ENCODE measurements at regions not wholly inside any gene's neighbourhood (a gene's known extent, or its start where the extent isn't known, plus 50 kb on each side); places are given as distances from the start of the nearest gene placed in this dataset.

DNA sequence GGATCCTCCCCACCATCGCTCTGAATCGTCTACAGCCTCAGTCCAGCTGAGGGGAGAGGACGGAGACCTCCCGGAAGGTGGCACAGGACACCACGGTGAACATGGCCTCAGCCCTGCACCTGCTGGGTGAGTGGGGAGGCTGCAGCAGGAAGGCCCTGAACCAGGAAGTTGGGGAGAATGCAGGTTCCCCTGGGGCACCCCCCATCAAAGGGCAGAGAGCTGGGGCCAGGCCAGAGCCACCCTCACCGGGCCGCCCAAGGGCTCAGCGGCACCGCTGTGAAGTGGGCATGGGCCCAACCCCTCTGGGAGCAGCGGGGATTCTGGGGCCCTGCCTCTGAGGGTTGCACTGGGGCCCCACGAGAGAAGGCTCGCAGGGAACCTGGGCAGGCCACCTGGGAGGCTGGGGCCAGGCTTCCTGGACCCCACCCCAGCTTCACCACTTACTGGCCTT lies 98.7 kb downstream of the MICALL2 start:
- DNase-seq: no peak

DNA sequence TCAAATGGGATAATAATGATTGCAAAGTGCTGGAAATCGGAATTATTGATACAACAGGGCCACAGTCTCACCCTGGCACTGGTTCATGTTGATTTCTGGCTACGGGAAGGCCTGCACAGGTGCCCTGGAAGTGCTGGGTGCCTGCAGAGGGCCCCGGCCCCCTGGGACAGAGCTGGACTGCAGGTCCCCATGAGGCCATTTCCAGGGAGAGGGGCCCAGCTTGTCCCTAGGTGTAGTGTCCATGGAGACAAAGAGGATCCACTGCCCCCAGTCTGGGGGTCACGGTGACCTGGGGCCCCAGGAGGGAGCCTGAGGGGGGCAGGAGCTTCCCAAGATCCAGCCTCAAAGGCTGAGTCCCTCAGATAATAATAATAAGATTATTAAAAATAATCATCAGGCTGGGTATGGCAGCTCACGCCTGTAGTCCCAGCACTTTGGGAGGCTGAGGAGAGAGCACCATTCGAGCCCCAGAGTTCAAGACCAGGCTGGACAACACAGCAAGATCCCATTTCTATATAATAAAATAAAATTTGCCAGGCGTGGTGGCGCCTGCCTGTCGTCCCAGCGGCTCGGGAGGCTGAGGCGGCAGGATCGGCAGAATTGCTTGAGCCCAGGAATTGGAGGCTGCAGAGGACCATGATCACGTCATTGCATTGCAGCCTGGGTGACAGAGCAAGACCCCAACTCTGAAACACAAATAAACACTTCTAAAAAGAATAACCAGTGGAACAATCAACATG lies 98.1 kb downstream of the MICALL2 start:
- no peak for DNase-seq

DNA sequence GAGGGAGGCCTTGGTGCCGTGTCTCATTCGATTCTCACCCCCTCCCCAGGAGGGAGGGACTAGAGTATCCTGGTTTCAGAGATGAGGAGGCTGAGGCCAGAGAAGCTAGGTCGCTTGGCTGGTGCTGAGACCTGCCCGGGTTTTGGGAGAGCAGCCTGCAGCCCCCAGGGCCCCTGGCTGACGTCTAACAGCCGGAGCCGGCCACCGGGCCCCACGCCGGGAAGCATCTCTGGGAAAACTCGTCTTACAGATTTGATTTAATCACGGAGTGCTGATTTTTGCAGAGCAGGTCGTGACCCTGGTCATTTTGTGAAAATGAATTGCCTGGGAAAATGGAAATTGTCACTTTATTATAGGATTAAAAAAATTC lies 97.5 kb downstream of the MICALL2 start:
- no peak for DNase-seq

DNA sequence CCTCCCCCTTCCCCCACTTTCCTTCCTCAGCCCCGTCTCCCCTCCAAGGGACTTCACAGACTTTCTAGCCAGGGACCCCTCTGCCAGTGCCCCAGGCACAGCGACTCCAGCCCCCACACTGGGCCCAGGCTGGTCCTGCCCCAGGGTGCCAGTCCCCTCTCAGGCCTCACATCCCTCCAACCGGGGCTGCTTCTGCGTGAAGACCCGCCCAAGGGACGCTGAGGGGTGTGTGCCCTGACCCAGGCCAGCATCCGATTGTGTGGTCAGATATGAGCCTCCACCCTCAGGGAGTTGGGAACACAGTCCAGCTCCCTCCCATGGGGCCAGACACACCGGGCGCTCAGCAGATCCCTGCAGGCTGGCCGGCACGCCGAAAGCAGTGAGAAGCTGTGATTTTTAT lies 97.0 kb downstream of the MICALL2 start:
- DNase-seq: no peak

DNA sequence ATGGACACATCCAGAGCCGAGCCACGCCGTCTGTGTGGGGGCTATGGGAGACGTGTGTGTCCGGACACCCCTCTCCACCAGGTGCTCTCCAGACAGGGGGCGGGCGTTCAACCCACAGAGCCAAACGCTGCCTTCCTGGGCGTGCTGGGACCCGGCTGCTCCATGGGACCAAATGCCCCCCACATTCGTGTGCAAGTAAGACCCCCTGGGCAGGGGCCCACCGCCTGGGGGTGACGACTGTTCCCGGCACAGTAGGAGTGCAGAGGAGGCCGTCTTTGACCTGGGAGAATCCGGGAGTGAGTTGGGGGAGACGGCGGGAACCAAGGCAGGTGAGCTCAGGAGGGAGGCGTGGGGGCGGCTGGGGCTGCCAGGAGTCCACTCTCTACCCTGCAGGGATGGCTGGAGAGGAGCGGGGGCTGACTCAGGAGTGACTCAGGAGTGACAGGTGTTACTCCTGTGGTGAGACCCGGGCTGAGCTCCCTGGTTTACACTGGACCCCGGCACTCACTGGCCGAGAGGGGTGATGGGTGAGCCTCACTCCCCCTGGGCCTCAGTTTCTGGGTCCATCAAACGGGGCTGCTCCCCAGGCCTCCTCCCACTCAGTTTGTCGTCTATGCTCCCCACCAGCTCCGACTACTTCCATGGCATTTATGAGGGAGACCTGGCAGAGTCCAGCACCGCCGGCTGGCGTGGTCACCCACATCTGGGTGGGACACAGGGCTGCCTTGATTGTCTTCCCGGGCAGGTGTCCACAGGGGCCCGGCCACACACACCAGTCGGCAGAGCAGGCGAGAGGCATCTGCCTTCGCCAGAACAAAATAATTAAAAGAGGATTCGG lies 95.0 kb downstream of the MICALL2 start:
- no peak for DNase-seq

DNA sequence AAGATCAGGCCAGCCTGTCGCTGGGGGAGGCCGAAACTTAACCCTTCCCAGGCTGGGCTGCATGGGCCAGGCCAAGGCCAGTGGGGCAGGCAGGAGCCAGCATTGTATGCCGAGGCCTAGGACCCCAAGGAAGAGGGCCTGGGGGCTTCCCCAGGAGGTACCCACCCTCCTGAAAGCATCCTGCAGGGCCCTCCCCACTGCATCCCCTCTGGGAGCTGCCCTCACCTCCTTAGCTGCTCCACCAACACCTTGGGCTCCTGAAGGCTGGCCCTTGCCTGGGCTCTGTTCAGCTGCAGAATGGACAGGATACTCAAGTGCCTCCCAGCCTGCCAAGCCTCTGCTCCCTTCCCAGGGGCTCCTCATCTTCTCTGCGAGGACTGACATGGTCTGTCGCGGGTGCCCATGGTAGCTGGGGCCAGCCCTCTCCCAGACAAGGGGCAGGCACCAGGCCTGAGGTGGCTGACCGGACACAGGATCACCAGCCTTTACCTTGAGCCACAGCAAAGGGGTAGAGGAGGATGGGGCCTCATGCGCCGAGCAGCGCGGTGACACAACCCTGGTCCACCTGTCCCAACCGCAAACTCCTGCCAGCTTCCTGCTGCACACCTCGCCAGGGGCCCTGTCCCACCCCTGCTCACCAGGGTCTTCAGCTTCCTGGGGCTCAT lies 94.2 kb downstream of the MICALL2 start:
- no peak for DNase-seq

DNA sequence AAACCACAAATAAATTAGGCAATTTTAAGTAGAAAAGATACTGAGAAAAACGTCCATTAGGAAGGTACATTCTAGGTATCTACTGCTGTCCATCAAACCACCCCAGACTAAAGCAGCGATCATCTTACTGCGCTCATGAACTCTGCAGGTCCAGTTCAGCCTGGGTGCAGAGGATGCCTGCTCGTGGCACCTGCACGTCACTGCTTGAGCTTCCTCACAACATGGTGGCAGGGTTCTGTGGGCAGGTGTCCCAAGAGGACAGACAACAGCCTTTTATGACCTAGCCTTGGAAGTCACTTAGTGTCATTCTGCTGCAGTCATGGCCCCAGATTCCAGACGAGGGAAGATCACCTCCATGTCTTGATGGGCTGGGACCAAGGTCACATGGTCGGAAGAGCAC lies 93.4 kb downstream of the MICALL2 start:
- no peak for DNase-seq

DNA sequence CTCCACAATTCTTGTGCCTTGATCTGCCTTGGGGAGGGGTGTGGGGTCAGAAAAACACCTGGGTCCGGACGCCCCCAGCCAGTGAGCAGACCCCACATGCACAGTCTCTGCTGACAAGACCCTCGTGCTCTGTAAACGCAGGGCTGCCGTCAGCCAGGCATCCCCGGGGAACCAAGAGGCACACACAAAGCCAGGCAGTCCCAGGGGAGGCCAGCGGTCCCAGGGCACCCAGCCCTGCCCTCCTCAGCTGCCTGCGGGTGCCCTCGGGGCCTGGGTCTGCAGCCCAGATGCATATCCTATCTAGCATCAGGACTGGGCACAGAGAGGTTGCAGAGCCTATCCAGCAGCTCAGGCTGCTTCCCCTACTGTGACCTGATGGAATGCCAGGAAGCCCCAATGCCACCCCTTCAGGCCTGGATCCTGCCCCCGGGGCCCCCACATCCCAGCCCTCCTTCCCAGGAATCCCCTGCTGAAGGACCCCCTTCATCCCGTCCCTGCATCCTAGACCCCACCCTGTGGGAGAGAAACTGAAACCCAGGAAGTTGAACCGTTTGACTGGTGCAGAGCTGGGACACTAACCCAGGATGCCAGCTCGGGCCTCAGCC lies 92.4 kb downstream of the MICALL2 start:
- DNase-seq: no peak

DNA sequence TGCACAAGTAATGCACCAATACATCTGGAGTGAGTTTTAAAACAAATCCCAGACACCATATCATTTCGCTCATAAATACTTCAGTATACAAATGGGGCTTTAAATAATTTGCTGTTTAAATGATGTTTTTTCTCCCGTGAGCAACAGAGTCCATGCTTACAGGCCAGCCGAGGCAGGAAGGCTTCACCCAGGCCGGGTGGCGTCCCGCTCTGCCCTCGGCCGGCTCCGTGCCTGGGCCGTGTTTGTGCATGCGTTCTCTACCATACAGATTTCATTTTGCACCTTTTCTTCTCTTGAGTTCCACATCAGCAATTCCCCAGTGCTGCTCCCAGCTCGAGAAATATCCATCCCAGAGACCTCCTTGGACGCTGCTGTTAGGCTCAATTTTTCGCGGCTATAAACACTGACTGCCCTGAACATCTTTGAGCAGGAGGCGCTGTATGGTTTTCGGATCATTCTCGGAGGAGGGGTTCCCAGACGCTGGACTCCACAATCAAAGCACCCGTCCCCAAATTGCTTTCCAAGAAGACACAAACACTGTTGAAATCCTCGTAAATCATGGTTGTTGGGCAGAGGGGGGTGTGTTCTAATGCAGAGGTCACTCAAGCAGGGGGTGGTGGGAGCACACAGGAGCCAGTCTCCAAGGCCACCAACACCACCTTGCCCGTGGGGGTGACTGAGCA lies 91.6 kb downstream of the MICALL2 start:
- DNase-seq: no peak

DNA sequence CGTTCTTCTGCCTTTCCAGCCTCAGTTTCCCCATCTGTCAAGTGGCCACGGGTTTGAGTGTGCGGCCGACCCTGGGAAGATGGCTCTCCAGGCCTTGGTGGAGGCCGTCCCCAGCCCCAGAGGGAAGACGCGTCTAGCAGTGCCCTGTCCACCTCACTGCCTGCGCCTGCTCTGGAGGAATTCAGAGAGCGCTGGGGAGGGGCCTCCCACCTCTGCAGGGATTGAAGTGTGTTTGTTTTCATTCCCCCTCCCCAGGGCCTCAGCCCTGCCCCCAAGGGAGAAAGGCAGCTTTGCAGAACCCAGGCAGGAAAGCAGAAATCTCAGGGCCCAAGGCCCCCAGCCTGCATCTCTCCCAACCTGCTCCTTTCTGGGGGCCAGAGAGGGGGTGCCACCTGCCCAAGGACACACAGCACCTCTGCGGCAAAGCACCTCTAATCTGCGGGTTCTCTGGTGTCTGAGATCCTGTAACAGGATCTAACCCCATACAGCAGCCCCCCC lies 91.0 kb downstream of the MICALL2 start:
- no peak for DNase-seq

DNA sequence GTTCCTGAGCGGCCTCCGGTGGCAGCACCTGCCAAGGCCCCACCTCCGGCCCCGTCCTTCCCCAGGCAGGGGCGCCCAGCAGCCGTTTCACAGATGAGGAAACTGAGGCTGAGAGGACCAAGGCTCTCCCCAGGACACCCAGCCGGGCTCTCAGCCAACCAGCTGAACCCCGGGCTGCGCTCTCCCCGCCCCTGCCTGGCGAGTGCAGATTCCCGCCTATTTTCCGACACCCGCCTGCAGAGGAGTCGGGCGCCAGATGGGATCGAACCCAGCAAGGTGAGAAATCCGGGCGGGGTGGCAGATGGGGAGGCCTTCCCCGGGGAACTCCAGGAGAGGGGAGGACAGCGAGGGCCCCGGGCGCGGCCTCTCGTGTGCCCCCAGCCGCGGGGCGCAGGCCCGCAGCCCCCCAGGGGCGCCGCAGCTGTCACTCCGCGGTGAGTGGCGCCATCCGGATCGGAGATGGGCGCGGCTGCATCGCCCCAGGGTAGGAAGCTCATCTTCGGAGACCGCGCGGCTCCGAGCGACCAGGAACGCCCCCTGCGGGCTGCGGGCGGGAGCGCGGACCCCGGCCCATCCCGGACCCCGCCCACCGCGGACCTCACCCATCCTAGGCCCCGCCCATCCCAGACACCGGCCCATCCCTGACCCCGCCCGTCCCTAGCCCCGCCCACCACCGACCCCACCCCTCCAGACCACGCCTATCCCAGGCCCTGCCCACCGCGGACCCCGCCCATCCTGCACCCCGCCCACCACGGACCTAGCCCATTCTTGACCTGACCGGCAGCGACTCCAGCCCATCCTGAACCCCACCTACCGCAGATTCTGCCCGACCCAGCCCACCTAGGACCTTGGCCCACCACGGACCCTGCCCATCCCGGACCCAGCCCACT lies 90.3 kb downstream of the MICALL2 start:
- peak; percentile 99 for DNase-seq

DNA sequence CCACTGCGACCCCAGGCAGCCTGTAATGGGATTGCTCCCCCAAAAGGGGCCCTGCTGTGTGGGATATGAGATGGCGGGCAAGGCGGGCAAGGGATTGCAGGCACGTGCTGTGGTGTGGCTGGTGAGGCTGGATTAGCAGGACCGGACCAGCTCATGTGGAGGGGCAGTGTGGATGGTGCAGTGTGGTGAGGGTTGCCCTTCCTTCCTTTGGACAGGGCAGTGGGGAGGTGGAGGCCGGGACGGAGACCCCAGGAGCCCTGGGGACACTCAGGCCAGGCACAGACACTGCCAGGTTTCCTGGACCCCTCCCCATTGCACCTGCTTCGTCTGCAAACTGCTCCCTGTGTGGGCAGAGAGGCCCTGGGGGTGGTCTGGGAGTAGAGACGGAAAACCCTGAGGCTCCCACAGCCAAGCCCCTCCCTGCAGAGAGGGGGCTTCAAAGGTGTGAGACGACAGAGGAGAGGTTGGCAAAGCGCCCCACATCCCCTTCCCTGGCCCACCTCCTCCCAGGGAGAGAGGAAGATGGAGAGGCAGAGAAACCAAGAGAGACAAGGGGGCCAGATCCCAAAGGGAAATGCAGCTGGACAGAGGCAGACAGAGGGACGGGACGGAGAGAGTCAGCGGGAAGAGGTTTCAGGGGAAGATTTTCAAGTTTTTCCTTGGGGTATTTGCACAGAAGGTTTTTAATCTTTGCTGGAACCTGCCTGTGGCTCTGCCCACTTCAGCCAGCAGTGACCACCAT lies 89.2 kb downstream of the MICALL2 start:
- DNase-seq: no peak

DNA sequence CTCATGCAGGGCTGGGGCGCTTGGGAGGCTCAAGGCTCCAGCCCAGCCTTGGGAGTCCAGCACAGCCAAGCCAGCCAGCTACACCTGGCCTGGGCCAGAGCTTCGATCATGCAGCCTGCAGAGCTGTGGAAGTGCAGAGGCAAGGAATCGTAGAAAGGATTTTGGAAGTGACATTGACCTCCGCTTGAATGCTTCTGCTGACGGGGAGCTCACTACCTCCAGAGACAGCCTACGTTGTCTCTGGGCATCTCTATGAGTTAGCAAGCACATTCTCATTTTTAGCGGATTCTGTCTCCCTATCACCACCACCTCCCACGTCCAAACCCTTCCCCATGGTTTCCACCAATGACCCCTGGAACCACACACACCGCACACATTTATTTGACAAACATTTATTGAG lies 88.5 kb downstream of the MICALL2 start:
- DNase-seq: no peak

DNA sequence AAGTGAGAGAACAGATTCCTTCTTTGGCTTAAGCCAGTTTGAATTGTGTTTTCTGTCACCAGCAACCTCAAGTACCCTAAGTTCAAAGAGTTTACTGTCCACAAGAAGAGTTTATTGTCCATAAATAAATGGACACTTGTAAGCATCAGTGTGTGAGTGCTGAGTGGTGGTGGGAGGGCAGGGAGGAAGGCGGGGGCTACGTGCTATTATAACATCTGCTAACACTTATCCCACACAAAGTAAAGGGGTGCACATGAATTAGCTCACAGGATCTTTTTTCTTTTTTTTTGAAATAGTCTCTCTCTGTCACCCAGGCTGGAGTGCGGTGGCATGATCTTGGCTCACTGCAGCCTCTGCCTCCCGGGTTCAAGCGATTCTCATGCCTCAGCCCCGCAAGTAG lies 87.2 kb downstream of the MICALL2 start:
- DNase-seq: no peak

DNA sequence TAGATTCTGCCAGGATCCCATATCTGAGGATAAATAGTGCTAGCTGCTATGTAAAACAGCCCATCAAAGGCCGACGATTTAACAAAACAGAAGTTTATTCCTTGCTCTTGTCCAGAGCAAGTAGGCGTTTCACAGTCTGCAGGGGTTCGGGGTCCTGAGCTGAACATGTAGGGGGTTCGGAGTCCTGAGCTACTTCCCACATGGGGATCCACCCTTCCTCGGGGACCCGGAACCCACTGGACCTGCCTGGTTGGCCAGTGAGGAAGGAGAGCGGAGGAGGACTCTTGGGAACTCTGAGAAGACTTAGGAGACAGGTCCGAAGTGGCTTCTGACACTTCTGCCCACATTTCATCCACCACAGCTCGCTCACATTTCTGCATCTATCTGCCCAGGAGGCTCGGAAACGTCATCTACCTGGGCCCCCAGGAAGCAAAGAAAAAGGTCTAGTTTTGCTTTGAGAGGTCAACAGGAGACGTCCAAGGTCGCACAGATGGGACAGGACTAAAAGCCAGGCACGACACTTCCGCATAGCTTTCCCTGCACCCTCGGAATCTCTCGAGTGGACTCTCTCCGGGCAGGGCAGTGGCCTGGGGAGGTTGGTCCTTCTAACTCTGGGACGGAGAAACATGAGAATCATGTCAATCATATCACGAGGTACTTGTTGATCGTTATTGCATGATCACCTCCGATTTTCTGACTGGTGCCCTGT lies 86.4 kb downstream of the MICALL2 start:
- no peak for DNase-seq

DNA sequence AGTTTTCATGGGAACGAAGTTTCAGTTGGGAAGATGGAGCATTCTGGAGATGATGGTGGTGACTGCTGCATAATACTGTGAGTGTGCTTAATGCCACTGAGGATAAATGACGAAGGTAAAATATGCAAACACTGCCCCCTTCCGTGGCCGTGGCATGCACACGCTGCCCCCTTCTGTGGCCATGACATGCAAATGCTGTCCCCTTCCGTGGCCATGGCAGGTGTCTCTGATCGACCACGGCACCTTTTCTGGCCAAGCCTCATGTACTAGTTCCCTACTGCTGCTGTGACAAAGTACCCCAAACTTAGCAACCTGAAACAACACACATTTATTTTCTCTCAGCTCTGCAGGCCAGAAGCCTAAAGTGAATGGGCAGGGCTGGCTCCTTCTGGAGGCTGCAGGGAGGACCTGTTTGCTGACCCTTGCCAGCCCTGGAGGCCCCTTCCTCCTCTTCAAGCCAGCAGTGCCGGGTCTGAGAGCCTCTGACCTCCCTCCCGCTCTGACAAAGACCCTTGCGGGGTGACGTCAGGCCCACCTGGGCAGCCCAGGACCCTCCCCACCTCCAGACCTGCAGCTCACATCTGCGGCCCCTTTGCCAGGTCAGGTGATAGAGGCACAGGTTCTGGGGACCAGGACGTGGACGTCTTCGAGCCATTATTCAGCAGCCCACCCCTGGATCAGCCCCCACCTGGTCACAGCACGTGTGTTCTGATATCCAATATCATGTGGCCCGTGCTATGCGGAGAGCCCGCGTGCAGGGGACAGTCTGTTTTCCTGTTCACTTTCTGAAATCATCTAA lies 82.0 kb downstream of the MICALL2 start:
- DNase-seq: no peak

DNA sequence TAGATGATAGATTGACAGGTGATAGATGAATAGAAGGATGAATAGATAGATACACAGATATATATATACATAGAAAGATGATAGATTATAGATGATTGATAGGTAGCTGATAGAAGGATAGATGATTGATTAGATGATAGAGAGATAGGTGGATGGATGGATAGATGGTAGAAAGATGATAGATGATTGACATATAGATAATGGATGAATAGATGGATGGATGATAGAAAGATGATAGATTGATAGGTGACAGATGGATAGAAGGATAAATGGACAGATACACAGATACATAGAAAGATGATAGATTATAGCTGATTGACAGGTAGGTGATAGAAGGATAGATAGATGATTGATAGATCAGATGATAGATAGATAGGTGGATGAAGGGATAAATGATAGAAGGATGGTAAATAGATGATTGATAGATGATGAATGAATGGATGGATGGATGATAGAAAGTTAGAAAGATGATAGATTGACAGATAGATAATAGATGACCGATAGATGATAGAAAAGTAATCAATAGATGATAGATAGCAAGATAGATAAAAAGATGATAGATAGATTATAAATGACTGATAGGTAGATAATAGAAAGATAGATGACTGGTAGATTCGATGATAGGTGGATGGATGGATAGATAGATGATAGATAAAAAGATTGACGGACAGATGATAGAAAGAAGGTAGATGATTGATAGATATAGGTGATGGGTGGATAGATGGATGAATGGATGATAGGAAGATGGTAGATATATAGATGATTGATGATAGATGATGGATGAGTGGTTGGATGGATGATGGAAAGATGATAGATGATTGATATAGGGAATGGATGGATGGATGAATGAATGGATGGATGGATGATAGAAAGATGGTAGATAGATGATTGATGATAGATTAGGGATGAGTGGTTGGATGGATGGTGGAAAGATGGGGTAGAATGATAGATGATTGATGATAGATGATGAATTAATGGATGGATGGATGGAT lies 80.4 kb downstream of the MICALL2 start:
- DNase-seq: no peak

DNA sequence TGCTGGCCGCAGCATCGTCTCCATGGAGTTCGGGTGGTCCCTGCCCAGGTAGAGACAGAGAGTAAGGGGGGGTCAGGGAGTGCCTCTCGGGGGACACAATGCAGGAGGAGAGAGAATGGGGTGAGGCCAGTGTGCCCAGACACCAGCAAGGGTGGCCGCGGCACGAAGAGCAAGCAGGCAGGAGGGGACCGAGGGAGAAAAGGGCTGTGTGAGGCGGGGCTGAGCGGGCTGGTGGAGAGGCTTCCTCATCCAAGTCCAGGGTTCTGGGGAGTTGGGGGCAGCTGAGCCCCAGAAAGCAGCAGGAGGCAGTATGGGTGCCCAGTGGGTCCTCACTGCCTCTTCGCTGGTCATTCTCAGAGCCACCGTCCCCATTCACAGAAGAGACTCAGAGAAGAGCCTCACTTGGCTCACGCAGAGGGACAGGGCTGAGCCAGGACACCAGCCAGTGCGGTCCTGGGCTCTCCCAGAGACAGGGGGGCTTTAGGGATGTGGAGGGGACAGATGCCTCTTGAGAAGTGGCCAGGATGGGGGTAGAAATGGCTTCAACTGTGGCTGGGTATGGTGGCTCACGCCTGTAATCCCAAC lies 78.9 kb downstream of the MICALL2 start:
- no peak for DNase-seq

All from NCI-H2171 (cell line).